ENCODE measurements at regions not wholly inside any gene's neighbourhood (a gene's known extent, or its start where the extent isn't known, plus 50 kb on each side); places are given as distances from the start of the nearest gene placed in this dataset.
"Not testable (repeated sequence)": the region's sequence is repeated elsewhere in the genome, so short reads cannot be mapped to it uniquely, and the experiment has no call there.

- no peak for DNase-seq (ENCODE audit: low read depth in 2 of 2)
These were observed 728.2 kb downstream of the BRINP1 start for GRCh38 chr9:118640836-118641560.

- DNase-seq (ENCODE audit: low read depth in 2 of 2), result no peak
These were observed 726.1 kb downstream of the BRINP1 start for GRCh38 chr9:118643118-118643517.

- DNase-seq (ENCODE audit: low read depth in 2 of 2), result no peak
These were observed 725.2 kb downstream of the BRINP1 start for GRCh38 chr9:118644066-118644465.

GRCh38 chr9:118647331-118647730 lies 721.9 kb downstream of the BRINP1 start:
- DNase-seq (ENCODE audit: low read depth in 2 of 2), result no peak

- DNase-seq (ENCODE audit: low read depth in 2 of 2), result no peak
These were observed 718.8 kb downstream of the BRINP1 start for GRCh38 chr9:118650417-118650816.

GRCh38 chr9:118651511-118651910 lies 717.7 kb downstream of the BRINP1 start:
- DNase-seq (ENCODE audit: low read depth in 2 of 2), result no peak

GRCh38 chr9:118652258-118652657 lies 717.0 kb downstream of the BRINP1 start:
- DNase-seq (ENCODE audit: low read depth in 2 of 2), result no peak

GRCh38 chr9:118652912-118653311 lies 716.3 kb downstream of the BRINP1 start:
- no peak for DNase-seq (ENCODE audit: low read depth in 2 of 2)

- DNase-seq (ENCODE audit: low read depth in 2 of 2), result no peak
These were observed 710.2 kb downstream of the BRINP1 start for GRCh38 chr9:118659011-118659410.

GRCh38 chr9:118665226-118665919 lies 703.9 kb downstream of the BRINP1 start:
- no peak for DNase-seq (ENCODE audit: low read depth in 2 of 2)

GRCh38 chr9:118670011-118670953 lies 699.0 kb downstream of the BRINP1 start:
- no peak for DNase-seq (ENCODE audit: low read depth in 2 of 2)

GRCh38 chr9:118674942-118675341 lies 694.3 kb downstream of the BRINP1 start:
- no peak for DNase-seq (ENCODE audit: low read depth in 2 of 2)

GRCh38 chr9:118677936-118678653 lies 691.1 kb downstream of the BRINP1 start:
- DNase-seq (ENCODE audit: low read depth in 2 of 2), result not testable (repeated sequence)

GRCh38 chr9:118686959-118687358 lies 682.3 kb downstream of the BRINP1 start:
- no peak for DNase-seq (ENCODE audit: low read depth in 2 of 2)

- DNase-seq (ENCODE audit: low read depth in 2 of 2), result no peak
These were observed 680.0 kb downstream of the BRINP1 start for GRCh38 chr9:118689280-118689679.

- no peak for DNase-seq (ENCODE audit: low read depth in 2 of 2)
These were observed 676.6 kb downstream of the BRINP1 start for GRCh38 chr9:118692613-118693012.

GRCh38 chr9:118693645-118694044 lies 675.6 kb downstream of the BRINP1 start:
- DNase-seq (ENCODE audit: low read depth in 2 of 2), result no peak

- DNase-seq (ENCODE audit: low read depth in 2 of 2), result not testable (repeated sequence)
These were observed 674.0 kb downstream of the BRINP1 start for GRCh38 chr9:118695249-118695648.

- DNase-seq (ENCODE audit: low read depth in 2 of 2), result no peak
These were observed 667.2 kb downstream of the BRINP1 start for GRCh38 chr9:118701985-118702384.

- DNase-seq (ENCODE audit: low read depth in 2 of 2), result no peak
These were observed 657.4 kb downstream of the BRINP1 start for GRCh38 chr9:118711843-118712242.

- no peak for DNase-seq (ENCODE audit: low read depth in 2 of 2)
These were observed 648.0 kb downstream of the BRINP1 start for GRCh38 chr9:118721276-118721675.
